Esophagus muscularis mucosa (tissue), 4 donors: ENCODE measurements at regions not wholly inside any gene's neighbourhood (a gene's known extent, or its start where the extent isn't known, plus 50 kb on each side); places are given as distances from the start of the nearest gene placed in this dataset.

Experiments used
- DNase-seq: peaks from one replicate; pipeline ENCODE4 v3.0.0-alpha.2; 2017; ENCODE audit errors: extremely low spot score
- H3K27ac ChIP-seq, 4 donors: fragments of 200-600 bp; sonication (generic); replicated peaks in 1 of 4; 1 replicate in 3 of 4; 2 replicates in 1 of 4; pipeline ENCODE4 v1.5.1; 2016 to 2019; ENCODE audit warnings: mild to moderate bottlenecking in 1 of 4
- H3K27me3 ChIP-seq, 4 donors: fragments of 200-600 bp; sonication (generic); one replicate each; pipeline versions ENCODE4 v1.5.1 to v1.6.0; 2016 to 2019
- H3K36me3 ChIP-seq, 4 donors: fragments of 200-600 bp; sonication (generic); one replicate each; pipeline ENCODE4 v1.5.1; 2016 to 2019
- H3K4me1 ChIP-seq, 4 donors: fragments of 200-600 bp; sonication (generic); one replicate each; pipeline ENCODE4 v1.5.1; 2016 to 2019
- H3K4me3 ChIP-seq, 4 donors: fragments of 200-600 bp; sonication (generic); 1 replicate in 2 of 4; 2 replicates in 2 of 4; pipeline ENCODE4 v1.5.1; 2016 to 2019; ENCODE audit warnings: mild to moderate bottlenecking in 4 of 4, moderate library complexity in 1 of 4
- H3K9me3 ChIP-seq, 4 donors: fragments of 200-600 bp; sonication (generic); 1 replicate in 3 of 4; 2 replicates in 1 of 4; pipeline ENCODE4 v1.5.1; 2016 to 2019
- EP300 ChIP-seq: sonication (generic); formaldehyde crosslinking; IDR thresholded peaks from one replicate; pipeline ENCODE4 v1.6.1; 2017; ENCODE audit warnings: antibody characterized with exemption
- POLR2A ChIP-seq: fragments of 450-650 bp; IDR thresholded peaks from one replicate; pipeline ENCODE4 v1.6.1; 2017; ENCODE audit warnings: antibody characterized with exemption, moderate library complexity, mild to moderate bottlenecking, low read depth
- POLR2AphosphoS5 ChIP-seq, 2 donors: sonication (generic); formaldehyde crosslinking; IDR thresholded peaks; one replicate each; pipeline ENCODE4 v1.6.1; 2017; ENCODE audit warnings: antibody characterized with exemption in 2 of 2
- WGBS: methylation state at CpG from one replicate; pipeline ENCODE4 v1.1.5; 2018; 5-methylcytosine and 5-hydroxymethylcytosine counted together
- intact Hi-C: fragments of 100-400 bp; cut with DNase I; formaldehyde crosslinking; loops from one replicate; pipeline ENCODE4 v1.15.1; 2023
- small RNA-seq, 3 donors: library from RNA; depleted of rRNA; stranded (forward); fragments of <200 nt; gene quantifications; one replicate each; pipeline ENCODE3, GENCODE V24; 2016
- TF ChIP-seq, protein P1 (sequence below), 3 experiments: fragments of 200-600 bp in 2 of 3; fragments of 450-650 bp in 1 of 3; sonication (generic) in 2 of 3; IDR thresholded peaks; one replicate each; pipeline ENCODE4 v1.5.1; 2017 to 2019; ENCODE audit warnings: antibody characterized with exemption in 3 of 3, mild to moderate bottlenecking in 2 of 3, moderate library complexity in 1 of 3

DNA sequence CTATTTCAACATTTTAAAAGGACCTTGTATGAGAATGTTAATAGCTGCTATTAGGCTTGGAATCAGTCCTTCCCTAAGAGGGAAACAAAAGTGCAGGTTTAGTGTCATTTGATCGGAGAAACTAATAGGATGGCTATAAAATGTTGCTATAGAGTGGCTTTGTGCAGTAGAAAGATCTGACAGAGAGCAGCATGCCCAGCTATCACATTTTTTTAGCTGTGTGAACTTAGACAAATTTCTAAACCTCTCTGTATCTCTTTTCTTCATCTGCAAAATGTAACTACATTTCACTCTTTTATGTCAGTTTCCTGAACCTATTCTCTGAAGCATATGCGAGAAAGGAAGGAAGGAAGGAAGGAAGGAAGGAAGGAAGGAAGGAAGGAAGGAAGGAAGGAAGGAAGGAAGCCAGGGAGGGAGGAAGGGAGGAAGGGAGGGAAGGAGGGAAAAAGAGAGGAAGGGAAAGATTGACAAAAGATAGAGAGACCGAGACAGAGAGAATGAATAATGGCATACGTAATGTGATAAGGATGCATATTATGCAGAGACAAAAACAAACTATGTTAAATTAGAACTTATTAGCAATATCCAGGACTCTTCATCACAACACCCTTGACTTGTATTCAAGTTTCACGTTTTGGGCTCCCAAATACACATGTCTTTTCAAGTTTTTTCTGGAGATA is 52.6 kb upstream of the CDH8 start:
- intact Hi-C loops = no loop called here
- Histone ChIP-seq H3K36me3 (no peaks in the 10 kb centered on the region), H3K9me3 (no peaks in the 10 kb centered on the region), H3K4me1 (no peaks in the 10 kb centered on the region), H3K4me3 (no peak overlapping the region), H3K27ac (no peak overlapping the region), H3K27me3 (no peaks in the 10 kb centered on the region)
- WGBS = 69% methylated on average over 5 of the region's 5 CpGs
- TF ChIP-seq, protein P1, sequence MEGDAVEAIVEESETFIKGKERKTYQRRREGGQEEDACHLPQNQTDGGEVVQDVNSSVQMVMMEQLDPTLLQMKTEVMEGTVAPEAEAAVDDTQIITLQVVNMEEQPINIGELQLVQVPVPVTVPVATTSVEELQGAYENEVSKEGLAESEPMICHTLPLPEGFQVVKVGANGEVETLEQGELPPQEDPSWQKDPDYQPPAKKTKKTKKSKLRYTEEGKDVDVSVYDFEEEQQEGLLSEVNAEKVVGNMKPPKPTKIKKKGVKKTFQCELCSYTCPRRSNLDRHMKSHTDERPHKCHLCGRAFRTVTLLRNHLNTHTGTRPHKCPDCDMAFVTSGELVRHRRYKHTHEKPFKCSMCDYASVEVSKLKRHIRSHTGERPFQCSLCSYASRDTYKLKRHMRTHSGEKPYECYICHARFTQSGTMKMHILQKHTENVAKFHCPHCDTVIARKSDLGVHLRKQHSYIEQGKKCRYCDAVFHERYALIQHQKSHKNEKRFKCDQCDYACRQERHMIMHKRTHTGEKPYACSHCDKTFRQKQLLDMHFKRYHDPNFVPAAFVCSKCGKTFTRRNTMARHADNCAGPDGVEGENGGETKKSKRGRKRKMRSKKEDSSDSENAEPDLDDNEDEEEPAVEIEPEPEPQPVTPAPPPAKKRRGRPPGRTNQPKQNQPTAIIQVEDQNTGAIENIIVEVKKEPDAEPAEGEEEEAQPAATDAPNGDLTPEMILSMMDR (IDR thresholded peaks at IDR 0.05) = no peak
- TF ChIP-seq POLR2AphosphoS5 (IDR thresholded peaks at IDR 0.05) = no peak
- TF ChIP-seq EP300 = no peak
- TF ChIP-seq POLR2A = no peak
- no peak for DNase-seq

Small RNA genes in the stretch of these regions (small RNA-seq; reads per million reads assigned to genes)
- 0 reads per million in 3 donors for gene AC009101.1
- 0 reads per million in 3 donors for gene AC009161.2
- 0 reads per million in 3 donors for gene AC018846.1
- gene AC138305.3 = 0 reads per million in 3 donors
- 0 reads per million in 3 donors for gene RNU6-21P
